ENCODE measurements at regions not wholly inside any gene's neighbourhood (a gene's known extent, or its start where the extent isn't known, plus 50 kb on each side); places are given as distances from the start of the nearest gene placed in this dataset.
"Not testable (repeated sequence)": the region's sequence is repeated elsewhere in the genome, so short reads cannot be mapped to it uniquely, and the experiment has no call there.

DNA sequence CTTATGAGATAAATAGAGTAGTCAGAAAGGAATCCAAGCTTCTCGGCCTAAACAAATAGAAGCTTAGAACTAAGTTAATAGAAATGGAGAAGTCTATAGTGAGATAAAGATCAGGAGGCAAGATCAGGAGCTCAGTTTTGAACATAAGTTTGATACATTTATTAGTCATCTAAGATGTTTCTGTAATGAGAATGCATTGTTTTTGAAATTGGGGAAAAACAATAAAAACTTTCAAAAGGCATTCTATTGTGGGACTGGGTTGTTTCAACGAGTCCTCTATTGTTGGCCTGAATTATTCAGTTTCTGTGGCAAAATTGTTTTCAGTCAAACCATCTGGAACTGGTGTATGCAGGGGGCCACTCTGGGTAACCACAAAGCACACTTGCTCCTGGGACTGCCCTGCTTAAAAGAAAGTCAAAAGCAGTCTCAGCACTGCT lies 181.0 kb upstream of the CLINT1 start:
- DNase-seq (ENCODE audit: low read depth in 1 of 2, low spot score in 1 of 2), result no peak

GRCh38 chr5:158039441-158039840 lies 180.5 kb upstream of the CLINT1 start:
- no peak for DNase-seq (ENCODE audit: low read depth in 1 of 2, low spot score in 1 of 2)

GRCh38 chr5:158036983-158037595 lies 178.1 kb upstream of the CLINT1 start:
- not testable (repeated sequence) for DNase-seq (ENCODE audit: low read depth in 1 of 2, low spot score in 1 of 2)

DNA sequence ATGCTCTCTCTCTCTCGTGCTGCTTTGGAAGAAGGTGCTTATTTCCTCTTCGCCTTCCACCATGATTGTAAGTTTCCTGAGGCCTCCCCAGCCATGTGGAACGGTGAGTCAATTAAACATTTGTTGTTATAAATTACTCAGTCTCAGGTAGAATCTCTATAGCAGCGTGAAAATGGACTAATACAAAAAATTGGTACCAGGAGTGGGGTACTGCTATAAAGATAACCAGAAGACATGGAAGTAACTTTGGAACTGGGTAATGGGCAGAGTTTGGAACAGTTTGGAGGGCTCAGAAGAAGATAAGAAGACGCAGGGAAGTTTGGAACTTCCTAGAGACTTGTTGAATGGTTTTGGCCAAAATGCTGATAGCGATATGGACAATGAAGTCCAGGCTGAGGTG lies 175.6 kb upstream of the CLINT1 start:
- DNase-seq (ENCODE audit: low read depth in 1 of 2, low spot score in 1 of 2), result not testable (repeated sequence)

GRCh38 chr5:158033724-158034123 lies 174.8 kb upstream of the CLINT1 start:
- DNase-seq (ENCODE audit: low read depth in 1 of 2, low spot score in 1 of 2), result no peak

DNA sequence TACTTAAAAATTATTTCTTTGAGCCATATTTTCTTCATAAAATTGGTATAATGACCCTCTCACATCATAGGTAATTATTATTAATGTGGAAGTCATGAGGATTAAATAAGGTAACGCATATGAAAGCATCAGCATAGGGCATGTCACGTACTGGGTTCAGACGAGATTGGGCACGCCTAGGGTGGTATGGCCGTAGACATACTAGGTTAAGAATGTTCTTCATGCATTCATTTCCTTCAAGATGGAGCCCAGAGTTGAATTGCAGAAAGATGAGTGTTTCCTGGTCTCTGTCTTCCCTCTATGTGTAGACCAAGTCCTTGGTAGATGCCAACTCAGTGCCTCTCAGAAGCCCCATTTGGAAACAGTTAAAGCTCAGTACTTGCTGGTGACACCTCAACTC lies 174.1 kb upstream of the CLINT1 start:
- DNase-seq (ENCODE audit: low read depth in 1 of 2, low spot score in 1 of 2), result no peak

DNA sequence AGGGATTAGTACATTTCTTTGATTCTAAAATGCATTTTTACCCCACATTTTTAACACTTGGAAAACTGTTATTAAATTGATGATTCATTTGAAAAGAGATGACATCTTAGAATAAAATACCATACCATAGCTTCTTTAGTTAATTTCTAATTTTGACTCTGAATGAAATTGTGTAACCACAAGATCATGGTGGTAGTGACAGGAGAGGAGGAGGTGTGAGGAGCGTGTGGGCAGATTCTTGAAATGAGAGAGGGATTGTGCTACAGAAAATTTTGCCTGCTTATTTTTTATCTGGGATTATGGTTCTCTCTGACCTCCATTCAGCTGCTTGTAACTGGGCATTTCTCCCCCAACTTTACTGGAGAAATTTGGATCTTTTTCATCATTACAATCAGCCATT lies 173.3 kb upstream of the CLINT1 start:
- no peak for DNase-seq (ENCODE audit: low read depth in 1 of 2, low spot score in 1 of 2)

DNA sequence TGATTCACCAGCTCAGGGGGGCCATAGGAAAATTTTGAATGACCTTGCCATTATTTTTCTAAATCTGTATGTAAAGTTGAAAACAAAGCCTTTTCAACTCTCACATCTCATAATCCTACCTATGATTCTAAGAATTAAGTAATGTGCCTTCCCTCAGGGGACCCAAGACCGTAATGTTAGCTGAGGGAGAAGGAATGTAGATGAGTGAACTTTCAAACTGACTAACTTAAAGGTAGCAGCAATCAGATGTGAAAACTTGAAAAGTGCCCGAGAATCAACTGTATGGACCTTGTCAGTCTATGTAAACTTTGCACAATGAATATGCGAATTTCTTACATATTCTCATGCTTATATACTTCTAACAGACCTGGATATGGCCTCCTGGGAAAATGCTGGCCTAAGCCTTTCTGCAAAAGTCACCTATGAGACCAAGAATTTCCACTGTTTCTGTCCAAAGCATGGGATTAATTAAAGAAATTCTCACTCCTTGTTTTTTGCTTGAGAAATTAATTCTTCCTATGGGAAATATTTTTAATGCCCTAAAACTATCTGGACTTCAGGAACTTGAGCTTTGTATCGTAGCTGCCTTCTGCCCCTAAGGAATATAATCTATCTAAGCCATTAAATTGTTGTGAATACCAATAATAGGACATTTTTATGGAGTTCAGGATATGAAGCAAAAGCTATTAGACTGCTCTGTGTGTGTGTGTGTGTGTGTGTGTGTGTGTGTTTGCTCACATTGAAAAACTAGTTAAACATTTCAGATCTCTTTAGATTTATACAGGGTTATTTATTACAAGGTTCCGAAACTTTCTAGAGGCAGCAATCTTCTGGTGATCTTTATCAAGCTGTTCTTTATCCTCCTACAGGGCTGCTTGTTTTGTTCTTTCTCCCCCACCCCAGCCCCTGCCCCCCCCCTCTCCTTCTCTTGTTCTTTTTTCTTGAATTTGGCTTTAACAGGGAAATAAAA lies 169.1 kb upstream of the CLINT1 start:
- no peak for DNase-seq (ENCODE audit: low read depth in 1 of 2, low spot score in 1 of 2)

- DNase-seq (ENCODE audit: low read depth in 1 of 2, low spot score in 1 of 2), result no peak
Measured at GRCh38 chr5:158026304-158027031, 167.5 kb upstream of the CLINT1 start.

DNA sequence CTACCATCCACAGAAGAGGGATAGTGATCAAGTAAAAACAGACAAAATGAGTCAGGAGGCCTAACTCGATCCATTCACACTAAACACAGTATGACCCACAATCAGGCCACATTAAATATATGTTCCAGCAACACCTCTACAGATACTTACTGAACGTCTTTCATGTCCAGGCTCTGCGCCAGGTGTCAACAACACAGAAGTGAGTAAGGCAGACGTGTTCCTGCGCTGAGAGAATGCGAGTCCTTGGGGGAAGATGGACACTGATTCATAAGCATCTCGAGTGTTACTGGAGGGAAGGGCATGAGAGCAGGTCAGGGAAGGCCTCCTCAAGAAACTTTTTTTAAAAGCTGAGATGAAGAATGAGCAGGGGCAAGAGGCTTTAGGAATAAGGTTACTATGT lies 164.3 kb upstream of the CLINT1 start:
- no peak for DNase-seq (ENCODE audit: low read depth in 1 of 2, low spot score in 1 of 2)

DNA sequence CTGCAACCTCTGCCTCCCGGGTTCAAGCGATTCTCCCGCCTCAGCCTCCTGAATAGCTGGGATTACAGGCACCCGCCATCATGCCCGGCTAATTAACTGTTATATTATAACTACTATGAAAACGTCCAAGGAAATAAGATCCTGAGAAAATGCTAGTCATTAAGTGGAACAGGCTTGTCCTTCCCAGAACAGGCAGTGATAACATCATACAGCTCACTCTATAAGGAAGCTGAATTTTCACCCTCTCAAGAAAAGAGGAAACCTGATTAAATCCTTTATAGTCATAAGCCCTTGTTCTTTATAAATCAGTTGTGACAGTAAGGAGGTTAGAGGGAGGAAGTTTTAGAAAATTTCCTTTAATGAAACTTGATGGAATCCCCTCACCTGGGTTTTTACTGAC lies 163.9 kb upstream of the CLINT1 start:
- DNase-seq (ENCODE audit: low read depth in 1 of 2, low spot score in 1 of 2), result no peak

GRCh38 chr5:158022393-158022792 lies 163.4 kb upstream of the CLINT1 start:
- no peak for DNase-seq (ENCODE audit: low read depth in 1 of 2, low spot score in 1 of 2)

GRCh38 chr5:158020555-158021418 lies 161.8 kb upstream of the CLINT1 start:
- no peak for DNase-seq (ENCODE audit: low read depth in 1 of 2, low spot score in 1 of 2)

- no peak for DNase-seq (ENCODE audit: low read depth in 1 of 2, low spot score in 1 of 2)
Measured at GRCh38 chr5:158017469-158017868, 158.5 kb upstream of the CLINT1 start.

- no peak for DNase-seq (ENCODE audit: low read depth in 1 of 2, low spot score in 1 of 2)
Measured at GRCh38 chr5:158014372-158014771, 155.4 kb upstream of the CLINT1 start.

GRCh38 chr5:158013939-158014338 lies 155.0 kb upstream of the CLINT1 start:
- DNase-seq (ENCODE audit: low read depth in 1 of 2, low spot score in 1 of 2), result no peak

DNA sequence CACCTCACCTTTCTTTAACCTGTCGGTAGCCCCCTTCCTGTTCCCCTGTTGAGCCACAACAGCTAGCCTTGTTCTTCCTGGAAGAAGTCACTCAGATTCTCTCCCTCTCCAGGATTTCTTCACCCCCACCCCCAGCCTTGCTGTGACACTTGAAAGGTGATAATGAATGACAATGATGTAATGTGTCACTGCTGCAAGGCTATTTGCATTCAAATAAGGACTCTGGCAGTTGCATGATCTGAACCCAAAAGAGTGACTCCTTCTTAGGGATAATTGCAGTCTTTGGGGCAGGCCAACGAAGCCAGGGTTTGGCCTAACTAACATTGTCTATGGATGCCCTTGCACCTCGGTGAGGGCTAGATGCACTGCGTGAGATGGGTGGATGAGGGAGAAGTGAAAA lies 154.4 kb upstream of the CLINT1 start:
- no peak for DNase-seq (ENCODE audit: low read depth in 1 of 2, low spot score in 1 of 2)

DNA sequence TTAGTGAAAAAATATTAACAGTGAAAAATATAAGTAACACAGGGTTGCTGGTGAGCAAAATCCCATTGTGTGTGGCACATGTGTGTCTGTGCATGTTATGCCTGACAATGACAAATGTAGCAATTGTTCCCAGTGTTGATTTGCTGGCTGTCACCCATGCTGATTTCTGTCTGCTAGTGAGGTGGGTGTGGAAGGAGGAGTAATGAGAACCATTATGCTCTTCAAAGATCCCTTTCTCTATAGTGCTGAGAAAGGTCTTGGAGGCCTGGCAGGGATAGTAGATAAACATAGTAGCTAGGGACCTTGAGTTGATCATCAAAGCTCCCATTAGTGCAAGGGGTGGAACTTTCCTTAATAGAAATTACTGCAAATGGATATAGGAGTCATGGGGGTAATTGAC lies 152.5 kb upstream of the CLINT1 start:
- no peak for DNase-seq (ENCODE audit: low read depth in 1 of 2, low spot score in 1 of 2)

- no peak for DNase-seq (ENCODE audit: low read depth in 1 of 2, low spot score in 1 of 2)
Measured at GRCh38 chr5:158010831-158011230, 151.9 kb upstream of the CLINT1 start.

DNA sequence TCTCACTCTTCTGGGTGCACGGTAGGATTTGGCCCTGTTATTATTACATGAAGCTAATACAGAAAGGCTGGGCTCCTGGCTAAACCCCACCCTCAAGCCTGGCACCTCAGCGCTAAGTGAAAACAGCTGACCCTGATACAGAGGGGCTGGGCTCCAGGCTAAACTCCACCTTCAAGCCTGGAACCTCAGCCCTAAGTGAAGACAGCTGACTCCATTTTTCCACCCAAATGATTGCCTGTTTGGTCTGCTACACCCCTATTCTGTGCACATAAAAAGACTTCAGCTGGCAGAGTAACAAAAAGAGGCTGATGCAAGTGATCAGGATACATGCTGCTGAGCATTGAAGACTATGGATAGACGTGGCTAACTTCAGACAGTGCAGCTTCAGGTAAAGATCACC lies 148.4 kb upstream of the CLINT1 start:
- no peak for DNase-seq (ENCODE audit: low read depth in 1 of 2, low spot score in 1 of 2)

- DNase-seq (ENCODE audit: low read depth in 1 of 2, low spot score in 1 of 2), result no peak
Measured at GRCh38 chr5:157999696-158000095, 140.8 kb upstream of the CLINT1 start.
